ENCODE measurements at regions not wholly inside any gene's neighbourhood (a gene's known extent, or its start where the extent isn't known, plus 50 kb on each side); places are given as distances from the start of the nearest gene placed in this dataset.
A peak's percentile ranks its signal among the peaks of the same experiment; 100 is the strongest.

DNA sequence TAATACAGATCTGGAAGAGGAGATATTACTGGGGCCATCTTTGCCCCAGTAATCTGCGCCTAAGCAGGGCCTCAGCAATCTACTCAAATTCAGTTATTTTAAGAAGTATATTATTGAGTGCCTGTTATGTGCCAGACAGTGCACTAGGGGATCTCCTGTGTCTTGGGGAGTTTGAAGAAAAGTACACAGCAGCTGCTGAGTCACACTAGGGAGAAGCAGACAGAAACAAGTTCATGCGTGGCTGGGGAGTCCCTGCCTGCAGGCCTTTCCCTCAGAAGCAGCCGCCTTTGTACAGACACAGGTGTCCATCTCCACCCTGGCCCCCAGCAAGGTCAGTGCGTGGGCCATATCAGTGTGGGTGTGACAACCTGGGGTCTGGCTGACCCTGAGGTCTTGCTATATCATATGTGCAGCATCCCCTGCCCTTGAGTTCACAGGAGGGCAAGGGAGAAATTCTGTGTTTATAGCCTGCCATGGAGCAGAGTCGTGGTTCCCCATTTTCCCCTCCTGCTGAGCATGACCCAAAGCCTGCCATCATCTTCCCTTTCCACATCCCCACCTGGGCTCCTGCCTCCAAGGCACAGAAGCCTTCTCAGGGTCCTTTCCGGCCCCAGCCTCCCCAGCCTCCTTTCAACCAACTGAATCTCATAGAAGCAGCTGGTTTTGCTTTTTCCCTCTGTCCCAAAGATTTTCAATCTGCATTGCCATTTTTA is 229.9 kb upstream of the SDK2 start:
- Histone ChIP-seq H3K27me3 (no peaks in the 10 kb centered on the region), H3K27ac (no peak overlapping the region), H3K4me3 (no peak overlapping the region), H3K4me1 (no peaks in the 10 kb centered on the region), H3K36me3 (no peaks in the 10 kb centered on the region), H3K9me3 (no peaks in the 10 kb centered on the region)
- 53% methylated on average over 3 of the region's 6 CpGs for WGBS (ENCODE audit: insufficient coverage, low coverage, low lambda C conversion rate, missing lambda C conversion rate)
- DNase-seq (no peak), ATAC-seq (no peak)
- TF ChIP-seq POLR2A (IDR thresholded peaks at IDR 0.05) = no peak
- TF ChIP-seq, protein P1, sequence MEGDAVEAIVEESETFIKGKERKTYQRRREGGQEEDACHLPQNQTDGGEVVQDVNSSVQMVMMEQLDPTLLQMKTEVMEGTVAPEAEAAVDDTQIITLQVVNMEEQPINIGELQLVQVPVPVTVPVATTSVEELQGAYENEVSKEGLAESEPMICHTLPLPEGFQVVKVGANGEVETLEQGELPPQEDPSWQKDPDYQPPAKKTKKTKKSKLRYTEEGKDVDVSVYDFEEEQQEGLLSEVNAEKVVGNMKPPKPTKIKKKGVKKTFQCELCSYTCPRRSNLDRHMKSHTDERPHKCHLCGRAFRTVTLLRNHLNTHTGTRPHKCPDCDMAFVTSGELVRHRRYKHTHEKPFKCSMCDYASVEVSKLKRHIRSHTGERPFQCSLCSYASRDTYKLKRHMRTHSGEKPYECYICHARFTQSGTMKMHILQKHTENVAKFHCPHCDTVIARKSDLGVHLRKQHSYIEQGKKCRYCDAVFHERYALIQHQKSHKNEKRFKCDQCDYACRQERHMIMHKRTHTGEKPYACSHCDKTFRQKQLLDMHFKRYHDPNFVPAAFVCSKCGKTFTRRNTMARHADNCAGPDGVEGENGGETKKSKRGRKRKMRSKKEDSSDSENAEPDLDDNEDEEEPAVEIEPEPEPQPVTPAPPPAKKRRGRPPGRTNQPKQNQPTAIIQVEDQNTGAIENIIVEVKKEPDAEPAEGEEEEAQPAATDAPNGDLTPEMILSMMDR (IDR thresholded peaks at IDR 0.05) = no peak
- intact Hi-C loops (cut with DNase I) = no loop called here

DNA sequence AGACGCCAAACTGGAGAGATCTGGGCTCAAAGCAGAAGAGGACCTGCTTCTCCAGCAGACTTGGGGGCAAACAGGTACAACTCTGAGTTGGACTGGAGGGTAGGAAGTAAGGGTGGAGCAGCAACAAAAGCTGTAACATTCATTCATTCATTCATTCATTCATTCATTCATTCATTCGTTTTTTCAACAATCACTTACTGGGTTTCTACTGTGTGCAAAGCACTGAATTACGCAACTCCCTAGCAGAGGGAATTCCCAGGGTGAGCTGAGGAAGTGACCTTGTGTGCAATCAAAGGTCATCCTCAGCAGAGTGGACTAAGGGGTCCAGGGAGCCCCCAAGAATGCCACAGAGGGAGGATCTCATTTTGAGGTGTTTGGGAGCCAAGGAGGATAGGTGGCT is 231.1 kb upstream of the SDK2 start:
- peak in 2 of 4 donors; percentile 50 to 67 for ATAC-seq
- DNase-seq = no peak
- H3K36me3 ChIP-seq = no peaks in the 10 kb centered on the region
- no peaks in the 10 kb centered on the region for H3K9me3 ChIP-seq
- WGBS (ENCODE audit: insufficient coverage, low coverage, low lambda C conversion rate, missing lambda C conversion rate) = 38% methylated on average over 3 of the region's 3 CpGs
- H3K27me3 ChIP-seq = no peaks in the 10 kb centered on the region
- H3K4me3 ChIP-seq = no peak overlapping the region
- no peaks in the 10 kb centered on the region for H3K4me1 ChIP-seq
- no peak overlapping the region for H3K27ac ChIP-seq
- intact Hi-C loops (cut with DNase I) = no loop called here
- TF ChIP-seq, protein P1 (IDR thresholded peaks at IDR 0.05) = no peak
- TF ChIP-seq POLR2A (IDR thresholded peaks at IDR 0.05) = no peak

DNA sequence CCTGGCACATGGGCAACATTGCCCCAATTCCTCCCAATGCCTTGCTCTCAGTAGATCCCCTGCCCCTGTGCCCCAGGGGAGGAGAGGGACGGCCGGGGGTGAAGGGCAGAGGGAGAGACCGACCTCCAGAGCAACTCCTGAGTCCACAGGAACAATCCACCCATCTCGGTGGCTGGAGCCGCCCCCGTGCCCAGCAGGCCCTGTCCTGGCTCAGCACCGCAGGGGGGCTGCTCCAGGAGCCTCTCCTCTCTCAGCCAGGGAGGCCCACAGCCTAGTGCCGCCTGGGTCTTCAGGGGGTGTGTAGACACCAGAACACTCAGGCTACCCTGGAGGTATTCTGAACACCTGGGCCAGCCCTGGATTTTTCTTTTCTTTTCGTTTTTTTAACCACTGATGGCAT is 233.7 kb upstream of the SDK2 start:
- TF ChIP-seq, protein P1 (IDR thresholded peaks at IDR 0.05) = no peak
- TF ChIP-seq POLR2A (IDR thresholded peaks at IDR 0.05) = no peak
- Histone ChIP-seq H3K4me3 (no peak overlapping the region), H3K27ac (no peak overlapping the region), H3K27me3 (no peaks in the 10 kb centered on the region), H3K9me3 (no peaks in the 10 kb centered on the region), H3K4me1 (no peaks in the 10 kb centered on the region), H3K36me3 (no peaks in the 10 kb centered on the region)
- DNase-seq (no peak), ATAC-seq (no peak)
- intact Hi-C loops (cut with DNase I) = no loop called here
- WGBS (ENCODE audit: insufficient coverage, low coverage, low lambda C conversion rate, missing lambda C conversion rate) = 64% methylated on average over 4 of the region's 9 CpGs

DNA sequence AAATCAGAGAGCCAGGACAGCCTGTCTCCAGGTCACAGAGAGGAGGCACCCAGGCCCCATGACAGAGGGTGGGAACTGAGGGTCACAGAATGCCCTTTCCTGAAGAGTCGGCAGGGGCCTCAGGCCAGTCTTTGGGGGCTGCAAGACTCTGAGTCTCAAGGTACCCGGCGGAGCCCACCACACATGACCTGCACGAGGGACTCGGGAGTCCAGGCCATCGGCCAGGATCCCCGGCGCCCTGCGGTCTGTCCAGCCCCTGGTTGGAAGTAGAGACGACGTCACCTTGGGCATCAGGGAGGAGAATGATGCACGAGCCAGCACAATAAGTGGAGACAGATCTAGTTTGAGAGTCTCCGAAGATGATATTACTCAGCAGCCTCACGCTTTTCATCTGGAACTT is 234.7 kb upstream of the SDK2 start:
- Histone ChIP-seq H3K4me1 (no peaks in the 10 kb centered on the region), H3K9me3 (no peaks in the 10 kb centered on the region), H3K4me3 (no peak overlapping the region), H3K27me3 (no peaks in the 10 kb centered on the region), H3K27ac (no peak overlapping the region), H3K36me3 (no peaks in the 10 kb centered on the region)
- 68% methylated on average over 2 of the region's 14 CpGs for WGBS (ENCODE audit: insufficient coverage, low coverage, low lambda C conversion rate, missing lambda C conversion rate)
- DNase-seq (no peak), ATAC-seq (no peak)
- no peak for TF ChIP-seq POLR2A (IDR thresholded peaks at IDR 0.05)
- TF ChIP-seq, protein P1 (IDR thresholded peaks at IDR 0.05) = no peak
- intact Hi-C loops (cut with DNase I) = no loop called here

Data from right lobe of liver (tissue), 6 donors.